ENCODE measurements at regions not wholly inside any gene's neighbourhood (a gene's known extent, or its start where the extent isn't known, plus 50 kb on each side); places are given as distances from the start of the nearest gene placed in this dataset.

DNA sequence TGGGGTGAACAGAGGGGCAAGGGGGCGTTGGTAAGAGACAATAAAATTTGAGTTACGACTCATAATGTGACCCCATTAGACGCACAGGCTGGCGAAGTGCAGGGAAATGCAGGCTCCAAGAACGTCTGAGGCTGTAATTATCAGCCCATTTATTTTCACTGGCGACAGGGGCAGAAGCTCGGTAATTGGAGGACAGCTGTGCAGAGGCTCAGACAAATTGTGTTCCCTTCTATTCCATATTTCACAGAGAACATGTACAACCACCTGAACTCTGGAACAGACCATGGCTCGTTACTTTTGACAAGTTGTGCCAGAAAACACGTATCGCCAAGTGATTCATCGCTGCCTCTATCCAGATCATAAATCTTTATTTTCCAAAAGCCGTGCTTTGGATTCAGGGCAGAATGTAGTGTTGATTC is 137.3 kb upstream of the FRMD4A start:
- no peak overlapping the region for H3K27ac ChIP-seq (ENCODE audit: low read length)
- H3K27me3 ChIP-seq (ENCODE audit: control insufficient read depth in 1 of 2, insufficient read depth in 2 of 2, low read length in 2 of 2) = peaks cover 0 to 4% of the 10 kb centered on the region in 2 donors
- no peak overlapping the region for H3K4me3 ChIP-seq (ENCODE audit: low read length in 2 of 2)
- no peaks in the 10 kb centered on the region for H3K9me3 ChIP-seq (ENCODE audit: control insufficient read depth in 2 of 2, low read length in 2 of 2)
- H3K36me3 ChIP-seq (ENCODE audit: control insufficient read depth in 2 of 2, insufficient read depth in 2 of 2, low read length in 2 of 2) = no peaks in the 10 kb centered on the region
- H3K4me1 ChIP-seq (ENCODE audit: control insufficient read depth, insufficient read depth, low read length) = peaks cover 4% of the 10 kb centered on the region
- no peak overlapping the region for H3K9ac ChIP-seq (ENCODE audit: low read length in 2 of 2)

DNA sequence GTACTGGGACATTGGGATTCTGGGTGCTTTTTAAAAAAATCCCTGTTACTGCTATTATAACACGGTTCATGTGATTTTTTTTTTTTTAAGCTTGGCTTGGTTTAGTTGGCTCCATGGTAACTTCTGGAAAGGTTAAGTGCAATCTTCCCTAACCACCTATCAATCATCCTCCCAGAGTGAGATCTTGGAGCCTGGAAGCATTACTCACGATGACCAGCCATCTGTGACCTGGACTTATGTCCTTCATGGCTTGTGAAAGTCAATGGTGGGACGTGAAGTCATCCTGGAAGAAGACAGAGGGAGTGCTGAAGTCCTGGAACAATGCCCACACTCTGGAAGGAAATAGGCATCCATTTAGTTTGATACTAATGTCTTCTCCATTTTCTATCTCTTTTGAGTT is 135.5 kb upstream of the FRMD4A start:
- peaks cover 4% of the 10 kb centered on the region for H3K4me1 ChIP-seq (ENCODE audit: control insufficient read depth, insufficient read depth, low read length)
- H3K27ac ChIP-seq (ENCODE audit: low read length) = no peak overlapping the region
- H3K4me3 ChIP-seq (ENCODE audit: low read length in 2 of 2) = no peak overlapping the region
- peaks cover 0 to 4% of the 10 kb centered on the region in 2 donors for H3K27me3 ChIP-seq (ENCODE audit: control insufficient read depth in 1 of 2, insufficient read depth in 2 of 2, low read length in 2 of 2)
- H3K36me3 ChIP-seq (ENCODE audit: control insufficient read depth in 2 of 2, insufficient read depth in 2 of 2, low read length in 2 of 2) = no peaks in the 10 kb centered on the region
- no peaks in the 10 kb centered on the region for H3K9me3 ChIP-seq (ENCODE audit: control insufficient read depth in 2 of 2, low read length in 2 of 2)
- H3K9ac ChIP-seq (ENCODE audit: low read length in 2 of 2) = no peak overlapping the region

DNA sequence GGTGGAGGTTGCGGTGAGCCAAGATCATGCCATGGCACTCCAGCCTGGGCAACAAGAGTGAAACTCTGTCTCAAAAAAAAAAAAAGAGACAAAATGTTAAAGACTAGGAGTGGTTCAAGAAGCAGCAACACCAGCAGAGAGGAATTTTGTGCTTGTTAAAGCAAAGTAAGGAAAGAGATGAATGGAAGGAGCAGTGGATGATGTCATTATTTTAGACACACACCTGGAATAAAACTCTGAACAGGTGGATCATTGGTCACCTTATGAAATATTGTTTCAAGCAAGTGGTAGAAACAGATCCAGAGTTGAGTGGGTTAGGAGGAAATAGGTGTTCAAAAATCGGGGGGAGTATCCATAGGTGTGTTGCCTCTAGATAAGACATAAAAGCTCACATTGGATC is 129.7 kb upstream of the FRMD4A start:
- Histone ChIP-seq H3K9ac (ENCODE audit: low read length in 2 of 2) (no peak overlapping the region), H3K36me3 (ENCODE audit: control insufficient read depth in 2 of 2, insufficient read depth in 2 of 2, low read length in 2 of 2) (no peaks in the 10 kb centered on the region), H3K4me1 (ENCODE audit: control insufficient read depth, insufficient read depth, low read length) (no peaks in the 10 kb centered on the region), H3K27me3 (ENCODE audit: control insufficient read depth in 1 of 2, insufficient read depth in 2 of 2, low read length in 2 of 2) (no peaks in the 10 kb centered on the region), H3K4me3 (ENCODE audit: low read length in 2 of 2) (no peak overlapping the region), H3K27ac (ENCODE audit: low read length) (no peak overlapping the region), H3K9me3 (ENCODE audit: control insufficient read depth in 2 of 2, low read length in 2 of 2) (no peaks in the 10 kb centered on the region)

DNA sequence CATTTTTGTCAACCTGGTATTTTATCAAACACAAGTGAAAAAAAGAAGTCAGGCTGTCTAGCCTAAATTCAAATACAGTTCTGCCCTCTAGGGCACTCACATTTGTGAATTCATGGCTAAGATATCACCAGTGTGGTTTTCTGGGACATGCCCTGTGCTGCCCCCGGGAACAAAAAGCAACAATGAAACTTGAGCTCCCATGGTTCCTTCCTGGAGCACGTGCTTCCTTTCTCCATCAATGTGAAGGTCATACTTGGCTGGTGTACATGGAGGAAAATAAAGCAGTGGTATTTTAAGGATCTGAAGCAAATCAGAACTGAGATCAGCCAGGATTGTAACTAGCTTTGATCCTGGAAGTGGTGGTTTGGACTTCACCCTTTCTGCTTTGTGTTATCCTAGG is 128.9 kb upstream of the FRMD4A start:
- H3K27me3 ChIP-seq (ENCODE audit: control insufficient read depth in 1 of 2, insufficient read depth in 2 of 2, low read length in 2 of 2) = no peaks in the 10 kb centered on the region
- H3K9me3 ChIP-seq (ENCODE audit: control insufficient read depth in 2 of 2, low read length in 2 of 2) = no peaks in the 10 kb centered on the region
- no peak overlapping the region for H3K9ac ChIP-seq (ENCODE audit: low read length in 2 of 2)
- H3K27ac ChIP-seq (ENCODE audit: low read length) = no peak overlapping the region
- H3K4me1 ChIP-seq (ENCODE audit: control insufficient read depth, insufficient read depth, low read length) = no peaks in the 10 kb centered on the region
- H3K4me3 ChIP-seq (ENCODE audit: low read length in 2 of 2) = no peak overlapping the region
- H3K36me3 ChIP-seq (ENCODE audit: control insufficient read depth in 2 of 2, insufficient read depth in 2 of 2, low read length in 2 of 2) = no peaks in the 10 kb centered on the region

DNA sequence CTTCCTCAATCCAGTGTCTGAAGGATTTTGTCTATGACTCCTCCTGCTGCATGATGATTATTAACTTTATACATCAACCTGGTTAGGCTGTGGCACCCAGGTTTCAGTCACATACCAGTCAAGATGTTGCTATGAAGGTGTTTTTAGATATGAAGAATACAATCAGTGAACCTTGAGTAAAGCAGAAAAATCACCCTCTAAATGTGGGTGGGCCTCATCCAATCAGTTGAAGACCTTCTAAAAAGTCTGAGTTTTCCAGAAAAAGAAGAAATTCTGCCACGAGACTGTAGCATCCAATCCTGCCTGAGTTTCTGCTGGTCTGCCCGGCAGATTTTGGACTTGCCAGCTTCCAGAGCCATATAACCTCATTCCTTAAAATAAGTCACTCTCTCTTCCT is 126.1 kb upstream of the FRMD4A start:
- Histone ChIP-seq H3K9ac (ENCODE audit: low read length in 2 of 2) (no peak overlapping the region), H3K27ac (ENCODE audit: low read length) (no peak overlapping the region), H3K4me3 (ENCODE audit: low read length in 2 of 2) (no peak overlapping the region), H3K36me3 (ENCODE audit: control insufficient read depth in 2 of 2, insufficient read depth in 2 of 2, low read length in 2 of 2) (no peaks in the 10 kb centered on the region), H3K9me3 (ENCODE audit: control insufficient read depth in 2 of 2, low read length in 2 of 2) (no peaks in the 10 kb centered on the region), H3K4me1 (ENCODE audit: control insufficient read depth, insufficient read depth, low read length) (no peaks in the 10 kb centered on the region), H3K27me3 (ENCODE audit: control insufficient read depth in 1 of 2, insufficient read depth in 2 of 2, low read length in 2 of 2) (no peaks in the 10 kb centered on the region)

DNA sequence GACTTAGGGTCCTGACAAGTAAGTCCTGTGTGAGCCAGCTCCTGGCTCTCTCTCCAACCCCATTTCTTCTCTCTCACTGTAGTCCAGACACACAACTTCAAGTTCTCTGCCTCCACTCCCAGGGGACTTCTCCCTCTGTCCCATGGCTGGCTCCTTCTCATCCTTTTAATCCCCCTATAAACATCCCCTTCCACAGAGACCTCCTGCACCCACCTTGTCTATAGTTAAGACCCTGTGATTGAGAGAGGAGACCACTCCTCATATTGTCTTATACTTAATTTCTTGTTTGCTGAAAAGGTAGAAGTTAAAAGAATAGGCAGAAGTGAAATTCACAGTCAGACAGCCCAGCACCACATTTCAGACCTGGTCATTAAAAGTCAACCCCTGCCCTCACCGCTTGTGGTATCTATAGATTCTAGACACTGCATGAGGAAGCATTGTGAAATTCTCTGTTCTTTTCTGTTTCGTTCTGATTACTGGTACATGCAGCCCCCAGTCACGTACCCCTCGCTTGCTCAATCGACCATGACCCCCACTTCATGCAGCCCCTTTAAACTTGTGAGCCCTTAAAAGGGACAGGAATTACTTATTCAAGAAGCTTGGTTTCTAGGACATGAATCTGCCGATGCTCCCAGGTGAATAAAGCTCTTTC is 125.6 kb upstream of the FRMD4A start:
- Histone ChIP-seq H3K9ac (ENCODE audit: low read length in 2 of 2) (no peak overlapping the region), H3K27me3 (ENCODE audit: control insufficient read depth in 1 of 2, insufficient read depth in 2 of 2, low read length in 2 of 2) (no peaks in the 10 kb centered on the region), H3K4me3 (ENCODE audit: low read length in 2 of 2) (no peak overlapping the region)

DNA sequence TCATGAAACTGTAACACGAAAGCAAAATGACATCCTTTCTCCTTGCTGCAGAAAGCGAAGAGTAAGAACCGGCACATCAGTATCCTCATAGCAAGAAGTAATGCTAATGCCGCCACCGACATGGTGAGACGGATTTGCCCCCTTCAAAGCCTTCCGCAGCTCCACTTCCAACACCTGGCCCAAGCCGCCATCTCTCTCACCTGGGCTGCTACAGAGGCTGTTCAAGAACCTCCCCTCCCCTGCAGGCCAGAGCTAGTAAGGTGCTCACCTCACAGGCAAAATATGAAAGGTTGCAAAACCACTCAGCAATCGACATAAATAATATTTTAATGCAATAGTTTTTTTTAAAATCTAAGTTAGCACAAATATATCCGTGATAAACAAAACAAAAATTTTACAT is 123.9 kb upstream of the FRMD4A start:
- Histone ChIP-seq H3K4me1 (ENCODE audit: control insufficient read depth, insufficient read depth, low read length) (peaks cover 10% of the 10 kb centered on the region), H3K9me3 (ENCODE audit: control insufficient read depth in 2 of 2, low read length in 2 of 2) (no peaks in the 10 kb centered on the region), H3K4me3 (ENCODE audit: low read length in 2 of 2) (no peak overlapping the region)

More for the DNA sequence above, 125.6 kb upstream of the FRMD4A start:
- Histone ChIP-seq H3K9me3 (ENCODE audit: control insufficient read depth in 2 of 2, low read length in 2 of 2) (no peaks in the 10 kb centered on the region), H3K36me3 (ENCODE audit: control insufficient read depth in 2 of 2, insufficient read depth in 2 of 2, low read length in 2 of 2) (no peaks in the 10 kb centered on the region), H3K27ac (ENCODE audit: low read length) (no peak overlapping the region), H3K4me1 (ENCODE audit: control insufficient read depth, insufficient read depth, low read length) (no peaks in the 10 kb centered on the region)

DNA sequence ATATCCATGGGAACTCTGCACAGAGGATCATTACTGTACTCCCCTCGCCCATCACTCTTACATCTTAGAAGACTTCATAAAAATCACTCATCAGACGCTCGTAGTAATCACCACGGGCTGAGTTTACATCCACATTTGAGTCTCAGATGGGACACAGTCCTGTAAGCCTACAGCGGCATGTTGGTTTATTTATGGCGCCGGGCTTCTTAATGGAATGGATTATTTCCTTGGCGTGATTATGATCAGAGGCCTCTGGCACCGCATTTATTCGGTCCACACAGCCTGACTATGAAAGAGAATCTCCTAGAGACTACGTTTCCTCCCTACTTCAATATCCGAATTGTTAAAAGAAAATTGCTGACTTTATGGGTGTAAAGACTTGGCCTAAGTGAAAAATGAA is 123.5 kb upstream of the FRMD4A start:
- Histone ChIP-seq H3K27ac (ENCODE audit: low read length) (no peak overlapping the region), H3K36me3 (ENCODE audit: control insufficient read depth in 2 of 2, insufficient read depth in 2 of 2, low read length in 2 of 2) (no peaks in the 10 kb centered on the region), H3K27me3 (ENCODE audit: control insufficient read depth in 1 of 2, insufficient read depth in 2 of 2, low read length in 2 of 2) (no peaks in the 10 kb centered on the region), H3K4me1 (ENCODE audit: control insufficient read depth, insufficient read depth, low read length) (peaks cover 14% of the 10 kb centered on the region), H3K9ac (ENCODE audit: low read length in 2 of 2) (no peak overlapping the region), H3K9me3 (ENCODE audit: control insufficient read depth in 2 of 2, low read length in 2 of 2) (peaks cover 0 to 2% of the 10 kb centered on the region in 2 donors), H3K4me3 (ENCODE audit: low read length in 2 of 2) (no peak overlapping the region)

More for the DNA sequence above, 123.9 kb upstream of the FRMD4A start:
- no peaks in the 10 kb centered on the region for H3K27me3 ChIP-seq (ENCODE audit: control insufficient read depth in 1 of 2, insufficient read depth in 2 of 2, low read length in 2 of 2)
- no peak overlapping the region for H3K9ac ChIP-seq (ENCODE audit: low read length in 2 of 2)
- H3K27ac ChIP-seq (ENCODE audit: low read length) = no peak overlapping the region
- H3K36me3 ChIP-seq (ENCODE audit: control insufficient read depth in 2 of 2, insufficient read depth in 2 of 2, low read length in 2 of 2) = no peaks in the 10 kb centered on the region

DNA sequence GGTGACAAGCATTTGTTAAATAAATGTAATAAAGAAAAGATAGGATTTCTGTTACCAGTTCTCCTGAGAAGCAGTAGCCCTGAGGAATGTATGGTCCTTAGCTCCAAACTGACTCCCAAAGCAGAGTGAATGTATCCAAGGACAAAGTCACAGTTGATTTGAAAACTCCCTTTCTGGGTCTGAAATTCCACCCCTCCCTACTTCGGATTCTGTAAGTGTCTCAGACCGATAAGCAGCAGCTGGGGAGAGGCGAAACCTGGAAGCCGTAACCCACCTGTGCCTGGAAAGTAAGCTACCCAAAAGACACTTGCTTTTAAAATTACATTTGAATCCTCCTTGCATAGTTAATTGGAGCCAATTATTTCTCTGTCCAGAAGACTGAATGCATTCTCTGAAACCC is 122.9 kb upstream of the FRMD4A start:
- H3K4me3 ChIP-seq (ENCODE audit: low read length in 2 of 2) = no peak overlapping the region
- no peak overlapping the region for H3K27ac ChIP-seq (ENCODE audit: low read length)
- no peaks in the 10 kb centered on the region for H3K27me3 ChIP-seq (ENCODE audit: control insufficient read depth in 1 of 2, insufficient read depth in 2 of 2, low read length in 2 of 2)
- no peaks in the 10 kb centered on the region for H3K36me3 ChIP-seq (ENCODE audit: control insufficient read depth in 2 of 2, insufficient read depth in 2 of 2, low read length in 2 of 2)
- H3K9me3 ChIP-seq (ENCODE audit: control insufficient read depth in 2 of 2, low read length in 2 of 2) = peaks cover 0 to 3% of the 10 kb centered on the region in 2 donors
- H3K9ac ChIP-seq (ENCODE audit: low read length in 2 of 2) = no peak overlapping the region
- H3K4me1 ChIP-seq (ENCODE audit: control insufficient read depth, insufficient read depth, low read length) = peaks cover 20% of the 10 kb centered on the region

DNA sequence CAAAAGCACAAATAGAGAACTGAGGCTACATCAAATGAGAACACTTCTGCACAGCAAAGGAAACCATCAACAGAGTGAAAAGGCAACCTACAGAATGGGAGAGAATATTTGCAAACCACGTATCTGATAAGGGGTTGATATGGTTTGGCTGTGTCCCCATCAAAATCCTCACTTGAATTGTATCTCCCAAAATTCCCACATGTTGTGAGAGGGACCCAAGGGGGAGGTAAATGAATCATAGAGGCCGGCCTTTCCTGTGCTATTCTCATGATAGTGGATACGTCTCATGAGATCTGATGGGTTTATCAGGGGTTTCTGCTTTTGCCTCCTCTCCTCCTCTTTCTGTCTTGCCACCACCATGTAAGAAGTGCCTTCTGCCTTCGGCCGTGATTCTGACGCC is 120.6 kb upstream of the FRMD4A start:
- Histone ChIP-seq H3K4me1 (ENCODE audit: control insufficient read depth, insufficient read depth, low read length) (peaks cover 25% of the 10 kb centered on the region), H3K27ac (ENCODE audit: low read length) (no peak overlapping the region), H3K9me3 (ENCODE audit: control insufficient read depth in 2 of 2, low read length in 2 of 2) (peaks cover 0 to 3% of the 10 kb centered on the region in 2 donors), H3K27me3 (ENCODE audit: control insufficient read depth in 1 of 2, insufficient read depth in 2 of 2, low read length in 2 of 2) (no peaks in the 10 kb centered on the region), H3K9ac (ENCODE audit: low read length in 2 of 2) (no peak overlapping the region), H3K4me3 (ENCODE audit: low read length in 2 of 2) (no peak overlapping the region), H3K36me3 (ENCODE audit: control insufficient read depth in 2 of 2, insufficient read depth in 2 of 2, low read length in 2 of 2) (no peaks in the 10 kb centered on the region)

DNA sequence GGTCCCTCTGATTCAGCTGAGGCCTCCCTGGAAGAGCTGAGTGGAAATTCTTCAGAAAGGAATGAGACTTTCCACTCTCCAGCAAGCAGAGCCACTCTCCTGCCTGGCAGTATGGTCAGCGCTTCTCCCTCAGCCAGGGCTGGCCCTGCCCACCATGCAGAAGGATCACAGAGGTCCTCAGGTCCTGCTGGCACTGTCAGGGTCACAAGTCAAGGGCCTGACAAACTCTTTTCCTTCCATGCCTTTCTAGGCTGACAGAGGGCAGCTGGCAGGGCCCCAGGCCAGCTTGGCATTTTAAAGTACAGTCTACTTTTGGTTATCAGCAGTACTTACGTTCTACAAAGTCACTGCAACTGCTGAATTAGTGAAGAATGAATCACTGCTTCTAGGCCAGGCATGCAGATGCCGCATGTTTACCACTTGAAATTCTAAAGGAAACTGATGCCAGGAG is 119.3 kb upstream of the FRMD4A start:
- Histone ChIP-seq H3K27ac (ENCODE audit: low read length) (peak overlapping the region; percentile 76), H3K36me3 (ENCODE audit: control insufficient read depth in 2 of 2, insufficient read depth in 2 of 2, low read length in 2 of 2) (no peaks in the 10 kb centered on the region), H3K27me3 (ENCODE audit: control insufficient read depth in 1 of 2, insufficient read depth in 2 of 2, low read length in 2 of 2) (no peaks in the 10 kb centered on the region), H3K4me1 (ENCODE audit: control insufficient read depth, insufficient read depth, low read length) (peaks cover 25% of the 10 kb centered on the region), H3K9ac (ENCODE audit: low read length in 2 of 2) (no peak overlapping the region), H3K9me3 (ENCODE audit: control insufficient read depth in 2 of 2, low read length in 2 of 2) (peaks cover 0 to 3% of the 10 kb centered on the region in 2 donors), H3K4me3 (ENCODE audit: low read length in 2 of 2) (peak overlapping the region in 1 of 2 donors; percentile 44)
